HG03139 (cell line): ENCODE measurements at regions not wholly inside any gene's neighbourhood (a gene's known extent, or its start where the extent isn't known, plus 50 kb on each side); places are given as distances from the start of the nearest gene placed in this dataset.
"Not testable (repeated sequence)": the region's sequence is repeated elsewhere in the genome, so short reads cannot be mapped to it uniquely, and the experiment has no call there.

ENCODE experiments used
- ATAC-seq: cut with Tn5 transposase; IDR thresholded peaks from one replicate; pipeline ENCODE4 v1.9.1; 2021; ENCODE audit not compliant: unreplicated experiment

DNA sequence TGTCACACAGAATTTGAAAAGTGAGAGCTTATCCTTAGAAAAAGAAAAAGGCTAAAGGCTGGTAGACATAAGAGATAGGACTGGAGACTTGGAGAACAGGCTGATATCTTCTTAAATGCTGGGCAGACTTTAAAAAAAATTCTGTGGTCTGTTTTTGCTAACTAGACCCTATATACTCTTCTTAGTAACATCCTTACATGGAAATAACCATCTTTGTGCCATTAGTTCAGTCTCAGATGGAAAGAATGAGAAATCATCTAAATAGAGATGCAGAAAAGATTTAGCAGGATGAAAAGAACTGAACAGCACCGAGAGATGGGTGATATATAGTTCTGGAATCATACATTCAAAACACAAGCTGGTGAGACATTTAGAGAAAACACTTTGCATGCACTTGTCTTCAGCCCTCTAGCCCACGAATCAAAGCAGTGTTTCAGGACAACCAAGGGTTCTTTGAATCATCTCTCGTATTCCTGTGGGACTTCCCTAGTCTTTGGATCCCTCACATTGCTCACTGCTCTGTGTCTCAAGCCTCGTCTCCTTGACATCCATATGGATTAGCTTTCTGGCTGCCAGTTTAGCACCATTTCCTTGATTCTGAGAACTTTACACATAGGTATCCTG is 93.0 kb upstream of the LYSMD4 start:
- no peak for ATAC-seq

GRCh38 chr15:99823346-99823745 is 90.1 kb upstream of the LYSMD4 start:
- no peak for ATAC-seq

GRCh38 chr15:99819981-99820718 is 86.9 kb upstream of the LYSMD4 start:
- ATAC-seq, result no peak

DNA sequence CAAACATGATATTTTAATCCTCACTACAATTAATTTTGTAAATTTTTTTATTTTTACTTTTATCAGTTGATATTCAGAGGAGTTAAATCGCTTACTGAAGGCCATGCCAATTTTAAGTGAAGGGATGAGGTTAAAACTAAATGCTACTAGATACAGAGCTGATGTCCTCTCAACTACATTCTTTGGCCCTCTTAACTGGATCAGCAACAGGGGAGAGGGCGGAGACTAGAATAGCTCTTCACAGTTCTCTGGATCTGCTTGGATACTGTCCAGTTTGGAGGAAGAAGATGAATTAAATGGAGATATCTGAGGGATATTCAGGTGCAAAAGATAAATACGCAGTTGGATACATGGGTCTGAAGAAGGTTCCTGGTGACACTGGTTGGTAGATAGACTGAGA is 85.6 kb upstream of the LYSMD4 start:
- ATAC-seq, result no peak

DNA sequence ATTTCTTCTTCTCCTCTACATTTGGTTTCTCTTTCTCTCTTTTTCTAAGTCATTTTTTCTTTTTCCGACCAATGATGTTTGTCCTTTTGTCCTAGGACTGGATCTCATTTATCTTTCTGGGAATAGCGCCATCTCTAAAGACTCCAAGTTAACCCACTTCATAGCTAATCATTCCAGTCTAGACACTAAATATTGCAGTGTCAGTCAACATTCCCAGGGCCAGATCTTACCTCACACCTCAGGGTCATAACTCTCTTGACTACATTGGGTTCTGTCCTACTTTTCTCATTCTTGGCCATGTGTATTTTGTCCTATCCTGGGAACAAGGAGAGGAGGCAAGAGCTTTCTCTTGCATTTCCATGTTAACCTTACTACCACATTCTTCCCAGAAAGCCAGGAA is 83.6 kb upstream of the LYSMD4 start:
- not testable (repeated sequence) for ATAC-seq

DNA sequence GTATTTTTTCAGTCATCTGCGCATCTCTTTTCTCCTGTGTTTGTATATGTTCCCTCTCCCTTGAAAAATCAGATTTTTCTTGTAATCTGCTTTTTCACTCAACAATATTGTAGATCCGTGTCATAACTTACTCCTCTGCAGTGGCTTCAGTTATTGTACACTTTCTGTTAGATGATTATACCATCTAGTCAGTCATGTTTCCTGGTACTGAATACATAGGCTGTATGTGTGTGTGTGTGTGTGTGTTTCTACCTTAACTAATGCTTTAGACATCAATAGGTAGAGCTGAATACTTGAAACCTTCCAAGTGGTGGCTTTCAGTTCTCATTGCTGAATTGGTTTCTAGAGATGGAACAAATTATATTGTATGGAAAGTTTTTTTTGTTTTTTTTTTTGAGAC is 77.4 kb upstream of the LYSMD4 start:
- ATAC-seq, result not testable (repeated sequence)

DNA sequence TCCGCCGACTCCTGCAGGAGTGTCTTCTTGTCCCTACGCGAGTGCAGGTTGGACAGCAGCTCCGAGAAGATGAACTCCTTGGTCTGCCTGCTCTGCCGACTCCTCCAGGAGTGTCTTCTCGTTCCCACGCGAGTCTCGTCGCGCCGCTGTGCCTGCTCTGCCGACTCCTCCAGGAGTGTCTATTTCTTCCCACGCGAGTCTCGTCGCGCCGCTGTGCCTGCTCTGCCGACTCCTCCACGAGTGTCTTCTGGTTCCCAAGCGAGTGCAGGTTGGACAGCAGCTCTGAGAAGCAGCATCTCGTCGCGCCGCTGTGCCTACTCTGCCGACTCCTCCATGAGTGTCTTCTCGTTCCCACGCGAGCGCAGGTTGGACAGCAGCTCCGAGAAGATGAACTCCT is 66.6 kb upstream of the LYSMD4 start:
- ATAC-seq, result not testable (repeated sequence)

DNA sequence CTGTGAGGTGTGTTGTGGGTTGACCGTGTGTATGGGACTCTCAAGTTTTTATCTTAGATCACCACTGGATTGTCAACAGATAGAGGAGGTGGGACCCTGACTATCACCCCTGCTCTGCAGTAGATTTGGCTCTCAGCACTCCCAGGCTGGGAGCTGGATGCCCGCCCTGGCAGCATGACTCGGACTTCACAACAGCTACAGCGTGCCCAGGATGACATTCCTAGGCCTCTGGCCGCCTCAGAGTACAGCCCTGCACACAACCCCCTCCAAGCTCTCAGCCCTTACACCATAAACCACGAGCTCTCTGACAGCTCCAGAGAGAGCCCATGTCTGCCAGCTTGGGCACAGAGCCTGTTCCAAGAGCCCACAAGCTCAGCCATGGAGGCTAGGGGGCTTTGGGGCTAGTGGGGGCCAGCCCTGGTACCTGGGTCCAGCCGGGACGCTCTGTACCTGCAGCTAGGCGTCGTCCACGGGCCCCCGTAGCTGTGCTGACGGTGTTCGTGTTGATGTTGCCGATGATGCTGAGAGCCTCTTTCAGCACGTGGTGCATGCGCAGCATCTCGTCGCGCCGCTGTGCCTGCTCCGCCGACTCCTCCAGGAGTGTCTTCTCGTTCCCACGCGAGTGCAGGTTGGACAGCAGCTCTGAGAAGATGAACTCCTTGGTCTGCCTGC is 66.1 kb upstream of the LYSMD4 start:
- ATAC-seq, result not testable (repeated sequence)

DNA sequence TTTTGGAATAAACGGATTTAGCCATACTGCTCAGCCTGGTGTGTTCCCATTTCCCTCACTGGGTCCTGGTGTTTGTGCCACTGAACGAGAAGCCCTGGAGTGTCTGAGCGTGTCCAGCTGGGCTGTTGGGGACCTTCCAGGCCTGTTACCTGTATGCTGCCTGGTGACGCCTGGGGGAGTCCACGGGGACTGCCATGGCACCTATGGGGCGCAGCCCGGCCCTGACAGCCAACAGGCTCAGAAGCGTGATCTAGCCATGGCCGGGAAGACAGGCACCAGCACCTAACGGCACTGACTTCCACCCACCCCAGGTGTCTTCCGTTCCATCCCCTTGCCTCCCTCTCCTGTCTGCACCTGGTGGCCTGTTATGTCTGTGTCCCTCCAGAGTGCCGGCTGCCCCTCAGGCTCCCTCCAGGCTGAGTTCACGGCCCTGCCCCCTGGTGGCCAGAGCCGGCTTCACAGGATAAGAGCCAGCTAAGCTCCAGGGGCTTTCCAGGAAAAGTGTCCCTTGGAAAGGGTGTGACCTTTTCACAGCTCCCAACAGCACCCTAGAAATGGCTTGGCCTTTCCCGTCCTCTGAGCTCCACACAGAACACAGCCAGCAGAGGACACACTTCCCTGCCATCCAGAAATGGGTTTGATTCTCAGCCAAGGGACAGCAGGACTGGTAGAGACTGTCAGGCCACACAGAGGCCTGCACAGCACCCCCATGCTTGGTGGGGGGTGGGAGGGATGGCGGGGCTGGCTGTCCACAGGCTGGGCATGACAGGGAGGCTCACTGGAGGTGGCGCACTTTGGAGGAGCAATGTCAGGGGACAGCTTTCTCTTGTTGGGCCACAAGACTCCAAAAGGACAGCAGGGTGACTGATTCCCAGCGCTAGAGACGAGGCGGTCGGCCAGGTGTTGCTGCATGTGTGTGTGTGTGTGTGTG is 64.0 kb upstream of the LYSMD4 start:
- not testable (repeated sequence) for ATAC-seq

DNA sequence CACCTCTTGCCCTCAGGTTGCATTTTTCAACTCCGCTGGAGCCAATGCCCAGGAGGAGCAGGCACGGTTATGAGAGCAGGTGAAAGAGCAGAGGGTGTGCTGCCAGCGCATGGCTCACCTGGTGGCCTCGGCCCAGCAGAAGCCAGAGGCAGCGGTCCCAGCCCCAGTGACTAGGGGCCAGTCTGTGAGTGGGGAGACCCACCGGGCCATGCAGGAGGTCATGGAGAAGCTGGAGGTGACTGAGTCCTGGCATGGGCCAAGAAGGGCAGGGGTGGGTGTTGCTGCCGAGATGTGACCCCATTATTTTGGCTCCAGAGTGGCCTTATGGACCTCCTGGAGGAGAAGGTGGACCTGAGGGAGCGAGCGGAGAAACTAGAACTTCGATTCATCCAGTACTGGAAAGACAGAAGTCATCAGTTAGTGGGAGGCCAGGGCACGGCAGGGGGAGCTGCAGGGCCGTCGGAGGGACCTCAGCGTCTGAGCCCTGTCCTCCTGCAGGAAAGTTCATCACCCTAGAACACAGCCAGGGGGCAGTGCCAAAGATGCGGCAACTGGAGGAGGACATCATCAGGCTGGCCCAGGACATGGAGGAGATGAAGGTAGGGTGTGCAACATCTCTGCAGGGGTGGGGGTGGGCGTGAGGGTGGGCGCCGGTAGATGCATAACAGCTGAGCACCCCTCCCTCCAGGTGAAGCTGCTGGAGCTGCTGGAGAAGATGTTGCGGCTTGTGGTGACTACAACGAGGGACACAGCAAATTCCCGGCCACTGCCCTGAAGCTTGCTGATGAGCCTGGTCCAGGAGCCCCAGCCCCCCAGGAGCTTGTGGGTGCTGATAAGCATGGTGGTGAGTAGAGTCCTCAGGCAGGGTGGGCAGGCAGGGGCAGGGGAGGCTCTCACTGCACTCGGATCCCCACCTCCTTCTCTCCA is 58.9 kb upstream of the LYSMD4 start:
- ATAC-seq, result not testable (repeated sequence)

DNA sequence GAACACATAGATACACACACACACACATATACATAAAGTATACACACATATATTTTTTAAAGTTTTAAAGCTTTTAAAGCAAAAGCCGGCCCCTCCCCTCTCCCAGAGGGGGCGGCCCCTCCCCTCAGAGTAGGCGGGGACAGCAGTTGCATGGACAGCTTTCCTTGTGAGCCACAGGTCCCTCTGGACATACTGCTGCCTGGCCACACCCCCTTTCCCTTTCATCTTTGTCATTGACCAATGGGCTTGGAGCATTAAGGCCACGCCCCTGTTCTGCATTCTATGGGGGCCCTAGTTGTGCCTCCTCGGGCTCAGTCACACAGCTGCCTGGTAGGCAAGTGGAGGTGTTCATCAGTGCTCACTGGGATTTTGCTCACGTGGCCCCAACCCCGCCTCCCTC is 57.5 kb upstream of the LYSMD4 start:
- not testable (repeated sequence) for ATAC-seq

DNA sequence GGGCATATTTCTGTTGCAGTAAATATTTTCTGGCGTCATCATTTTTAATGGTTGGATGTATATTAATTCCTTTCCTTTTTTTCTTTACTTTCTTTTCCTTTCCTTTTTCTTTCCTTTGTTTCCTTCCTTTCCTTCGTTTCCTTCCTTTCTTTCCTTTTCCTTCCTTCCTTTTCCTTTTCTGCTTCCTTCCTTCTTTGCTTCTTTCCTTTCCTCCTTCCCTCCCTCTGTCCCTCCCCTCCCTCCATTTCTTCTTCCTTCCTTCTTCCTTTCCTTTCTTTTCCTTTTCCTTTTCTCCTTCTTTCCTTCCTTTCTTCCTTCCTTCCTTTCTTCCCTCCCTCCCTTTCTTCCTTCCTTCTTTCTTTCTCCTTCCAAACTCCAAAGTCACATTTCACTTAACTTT is 54.9 kb upstream of the LYSMD4 start:
- no peak for ATAC-seq

- not testable (repeated sequence) for ATAC-seq
Observed at GRCh38 chr15:99784800-99785199, 51.6 kb upstream of the LYSMD4 start.

GRCh38 chr15:99783918-99784619 is 50.8 kb upstream of the LYSMD4 start:
- ATAC-seq, result not testable (repeated sequence)
